Anterior cingulate cortex (tissue), 58 donors: ENCODE measurements at regions not wholly inside any gene's neighbourhood (a gene's known extent, or its start where the extent isn't known, plus 50 kb on each side); places are given as distances from the start of the nearest gene placed in this dataset.
"Not testable (repeated sequence)": the region's sequence is repeated elsewhere in the genome, so short reads cannot be mapped to it uniquely, and the experiment has no call there.

Experiments
- DNase-seq, 58 donors: peaks; one replicate each; lab custom pipeline; 2025; lab: John Stamatoyannopoulos, UW

GRCh38 chr13:18322821-18323220 is 858.8 kb downstream of the TUBA3C start:
- DNase-seq = not testable (repeated sequence)

GRCh38 chr13:18319653-18320052 is 862.0 kb downstream of the TUBA3C start:
- DNase-seq = not testable (repeated sequence)

- DNase-seq = not testable (repeated sequence)
Measured at GRCh38 chr13:18303240-18303813, 878.3 kb downstream of the TUBA3C start.

GRCh38 chr13:18300968-18301367 is 880.7 kb downstream of the TUBA3C start:
- DNase-seq = not testable (repeated sequence)

GRCh38 chr13:18297359-18297758 is 884.3 kb downstream of the TUBA3C start:
- not testable (repeated sequence) for DNase-seq

- not testable (repeated sequence) for DNase-seq
Measured at GRCh38 chr13:18296617-18297016, 885.0 kb downstream of the TUBA3C start.

GRCh38 chr13:18294311-18294710 is 887.3 kb downstream of the TUBA3C start:
- DNase-seq = not testable (repeated sequence)

GRCh38 chr13:18286848-18287247 is 894.8 kb downstream of the TUBA3C start:
- DNase-seq = not testable (repeated sequence)

- DNase-seq = not testable (repeated sequence)
Measured at GRCh38 chr13:18285663-18286062, 896.0 kb downstream of the TUBA3C start.

GRCh38 chr13:18284040-18284439 is 897.6 kb downstream of the TUBA3C start:
- not testable (repeated sequence) for DNase-seq

GRCh38 chr13:18281829-18282597 is 899.6 kb downstream of the TUBA3C start:
- not testable (repeated sequence) for DNase-seq

GRCh38 chr13:18280904-18281828 is 900.5 kb downstream of the TUBA3C start:
- peak in 2 of 58 donors; percentile 1 to 4 for DNase-seq

GRCh38 chr13:18279971-18280370 is 901.7 kb downstream of the TUBA3C start:
- not testable (repeated sequence) for DNase-seq

GRCh38 chr13:18277372-18277771 is 904.3 kb downstream of the TUBA3C start:
- not testable (repeated sequence) for DNase-seq

- DNase-seq = not testable (repeated sequence)
Measured at GRCh38 chr13:18276280-18276679, 905.3 kb downstream of the TUBA3C start.

GRCh38 chr13:18273785-18274514 is 907.7 kb downstream of the TUBA3C start:
- DNase-seq = not testable (repeated sequence)

GRCh38 chr13:18258801-18259419 is 922.7 kb downstream of the TUBA3C start:
- DNase-seq = not testable (repeated sequence)

GRCh38 chr13:18257686-18258085 is 923.9 kb downstream of the TUBA3C start:
- not testable (repeated sequence) for DNase-seq

- DNase-seq = not testable (repeated sequence)
Measured at GRCh38 chr13:18252848-18253247, 928.8 kb downstream of the TUBA3C start.
